ENCODE measurements at regions not wholly inside any gene's neighbourhood (a gene's known extent, or its start where the extent isn't known, plus 50 kb on each side); places are given as distances from the start of the nearest gene placed in this dataset.
"Not testable (repeated sequence)": the region's sequence is repeated elsewhere in the genome, so short reads cannot be mapped to it uniquely, and the experiment has no call there.

DNA sequence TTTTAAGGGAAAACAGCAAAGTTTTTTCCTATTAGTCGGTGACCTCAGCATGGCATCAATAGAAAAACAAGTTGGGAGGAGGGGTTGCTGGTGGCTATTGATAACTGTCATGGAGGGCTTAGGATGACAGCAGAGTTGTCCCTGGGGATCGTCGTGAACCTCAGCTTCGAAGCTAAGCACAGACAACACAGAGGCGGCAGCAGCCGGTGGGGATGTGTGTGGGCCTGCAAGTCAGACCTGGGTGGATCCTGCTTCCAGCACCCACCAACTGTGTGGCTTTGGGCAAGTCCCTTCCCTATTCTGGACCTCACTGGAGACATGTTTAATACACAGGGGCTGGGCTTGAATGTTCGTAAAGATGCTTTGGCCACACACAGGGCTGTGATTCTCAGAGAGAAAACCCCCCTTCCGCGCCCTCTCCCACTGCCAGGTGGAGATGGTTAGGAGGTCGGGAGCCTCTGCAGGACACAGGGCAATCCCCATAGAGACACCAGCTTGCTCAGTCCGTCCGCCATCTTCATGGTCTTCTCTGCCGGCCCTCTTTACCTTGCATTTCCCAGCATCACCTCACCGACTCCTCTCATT is 83.1 kb upstream of the TOX2 start:
- 83% methylated on average over 14 of the region's 14 CpGs for WGBS, 2 donors
- no peak for ATAC-seq (ENCODE audit: low FRiP score)
- no peak for DNase-seq
- H3K4me3 ChIP-seq (ENCODE audit: low read length in 2 of 2) = no peak overlapping the region
- intact Hi-C loops (cut with DNase I) = no loop called here
- H3K4me1 ChIP-seq (ENCODE audit: control insufficient read depth in 1 of 2, insufficient read depth in 2 of 2, low read length in 2 of 2) = no peaks in the 10 kb centered on the region
- no peaks in the 10 kb centered on the region for H3K36me3 ChIP-seq (ENCODE audit: control insufficient read depth in 1 of 2, insufficient read depth in 2 of 2, low read length in 1 of 2)
- no peaks in the 10 kb centered on the region for H3K27me3 ChIP-seq (ENCODE audit: control insufficient read depth in 1 of 2, insufficient read depth in 2 of 2, low read length in 1 of 2)
- H3K27ac ChIP-seq (ENCODE audit: low read depth in 1 of 2, low read length in 2 of 2) = no peak overlapping the region
- peaks cover 4% of the 10 kb centered on the region for H3K9me3 ChIP-seq (ENCODE audit: control insufficient read depth, low read length)

DNA sequence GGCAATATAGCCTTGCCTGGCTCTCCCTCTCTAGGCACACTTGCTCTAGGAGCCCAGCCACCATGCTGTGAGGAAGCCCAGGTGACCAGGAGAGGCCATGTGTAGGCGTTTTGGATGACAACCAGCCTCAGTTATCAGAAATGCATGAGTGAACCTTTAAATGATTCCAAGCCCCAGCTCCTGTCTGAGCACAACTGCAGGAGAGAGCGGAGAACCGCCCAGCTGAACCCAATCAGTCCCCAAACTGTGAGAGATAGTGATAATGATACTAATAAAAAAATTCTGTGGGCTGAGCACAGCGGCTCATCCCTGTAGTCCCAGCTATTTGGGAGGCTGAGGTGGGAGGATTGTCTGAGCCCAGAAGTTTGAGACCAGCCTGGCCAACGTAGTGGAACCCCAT is 83.8 kb upstream of the TOX2 start:
- Histone ChIP-seq H3K27ac (ENCODE audit: low read depth in 1 of 2, low read length in 2 of 2) (no peak overlapping the region), H3K36me3 (ENCODE audit: control insufficient read depth in 1 of 2, insufficient read depth in 2 of 2, low read length in 1 of 2) (no peaks in the 10 kb centered on the region), H3K27me3 (ENCODE audit: control insufficient read depth in 1 of 2, insufficient read depth in 2 of 2, low read length in 1 of 2) (no peaks in the 10 kb centered on the region), H3K4me3 (ENCODE audit: low read length in 2 of 2) (no peak overlapping the region), H3K4me1 (ENCODE audit: control insufficient read depth in 1 of 2, insufficient read depth in 2 of 2, low read length in 2 of 2) (no peaks in the 10 kb centered on the region), H3K9me3 (ENCODE audit: control insufficient read depth, low read length) (peaks cover 4% of the 10 kb centered on the region)
- intact Hi-C loops (cut with DNase I) = no loop called here
- WGBS, 2 donors = 66 to 74% methylated on average over 5 of the region's 5 CpGs
- ATAC-seq (ENCODE audit: low FRiP score) (no peak), DNase-seq (no peak)

DNA sequence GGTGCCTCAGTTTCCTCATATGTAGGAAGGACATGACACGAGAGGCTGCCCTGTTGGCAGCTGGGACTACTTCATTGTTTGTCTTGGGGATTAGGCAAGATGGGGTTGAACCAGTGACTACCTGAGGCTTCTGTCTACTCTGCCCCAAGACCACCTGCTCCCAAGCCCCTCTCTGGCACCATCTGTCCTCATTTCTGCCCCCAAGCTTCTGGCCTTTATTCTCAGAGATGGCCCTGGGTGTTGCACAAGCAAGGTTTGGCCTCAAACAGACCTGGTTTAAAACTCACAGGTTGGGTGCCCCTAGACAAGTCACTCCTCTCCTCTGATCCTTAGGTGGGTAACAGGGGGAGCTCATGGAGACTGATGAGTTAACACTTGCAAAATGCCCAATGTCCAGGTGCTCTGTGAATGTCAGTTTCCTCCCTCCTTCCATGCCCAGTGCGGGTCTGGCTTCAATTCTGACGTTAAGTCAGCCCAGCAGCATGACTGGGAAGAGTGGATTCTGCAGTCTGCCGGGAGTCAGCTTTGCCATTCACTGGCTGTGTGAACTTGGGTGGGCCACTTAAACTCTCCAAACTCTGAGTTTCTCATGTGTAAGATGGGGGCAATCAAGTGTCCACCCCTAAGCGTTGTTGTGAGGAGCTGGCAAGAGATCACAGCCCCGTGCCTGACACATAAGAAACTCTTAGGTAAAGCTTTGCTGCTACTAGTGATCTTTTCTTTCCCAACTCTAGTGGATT is 84.5 kb upstream of the TOX2 start:
- no peak overlapping the region for H3K4me3 ChIP-seq (ENCODE audit: low read length in 2 of 2)
- 79% methylated on average over 6 of the region's 6 CpGs for WGBS, 2 donors
- intact Hi-C loops (cut with DNase I) = no loop called here
- no peaks in the 10 kb centered on the region for H3K36me3 ChIP-seq (ENCODE audit: control insufficient read depth in 1 of 2, insufficient read depth in 2 of 2, low read length in 1 of 2)
- no peak for DNase-seq
- H3K27ac ChIP-seq (ENCODE audit: low read depth in 1 of 2, low read length in 2 of 2) = no peak overlapping the region
- H3K4me1 ChIP-seq (ENCODE audit: control insufficient read depth in 1 of 2, insufficient read depth in 2 of 2, low read length in 2 of 2) = no peaks in the 10 kb centered on the region
- ATAC-seq (ENCODE audit: low FRiP score) = no peak
- H3K27me3 ChIP-seq (ENCODE audit: control insufficient read depth in 1 of 2, insufficient read depth in 2 of 2, low read length in 1 of 2) = no peaks in the 10 kb centered on the region
- H3K9me3 ChIP-seq (ENCODE audit: control insufficient read depth, low read length) = peaks cover 4% of the 10 kb centered on the region

DNA sequence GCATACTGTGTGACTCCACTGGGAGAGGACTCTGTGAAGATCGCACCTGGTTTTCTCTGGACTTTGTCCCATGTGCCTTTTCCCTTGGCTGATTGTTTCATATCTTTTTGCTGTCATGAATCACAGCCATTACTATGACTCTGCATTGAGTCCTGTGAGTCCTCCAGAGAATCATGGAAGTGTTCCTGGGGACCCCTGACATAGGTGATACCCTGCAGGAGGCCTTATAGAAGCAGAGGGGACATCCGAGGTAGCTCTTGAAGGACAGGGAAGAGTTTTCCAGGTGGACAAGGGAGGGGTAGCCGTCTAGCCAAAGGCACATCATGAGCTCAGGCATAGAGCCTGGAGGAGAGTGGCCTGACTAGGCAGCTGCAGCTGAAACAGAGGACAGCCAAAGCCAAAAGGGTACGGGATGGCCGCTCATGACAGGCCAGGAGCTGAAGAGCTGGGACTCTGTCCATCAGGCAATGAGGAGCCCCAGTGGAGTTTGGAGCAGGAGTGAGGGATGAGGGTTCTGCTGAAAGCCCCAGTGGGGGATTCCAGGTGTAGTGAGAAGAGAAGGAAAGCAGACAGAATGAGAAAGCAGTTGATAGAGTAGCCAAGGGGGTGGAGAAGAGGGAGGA is 86.6 kb upstream of the TOX2 start:
- no peak for DNase-seq
- H3K4me3 ChIP-seq (ENCODE audit: low read length in 2 of 2) = no peak overlapping the region

DNA sequence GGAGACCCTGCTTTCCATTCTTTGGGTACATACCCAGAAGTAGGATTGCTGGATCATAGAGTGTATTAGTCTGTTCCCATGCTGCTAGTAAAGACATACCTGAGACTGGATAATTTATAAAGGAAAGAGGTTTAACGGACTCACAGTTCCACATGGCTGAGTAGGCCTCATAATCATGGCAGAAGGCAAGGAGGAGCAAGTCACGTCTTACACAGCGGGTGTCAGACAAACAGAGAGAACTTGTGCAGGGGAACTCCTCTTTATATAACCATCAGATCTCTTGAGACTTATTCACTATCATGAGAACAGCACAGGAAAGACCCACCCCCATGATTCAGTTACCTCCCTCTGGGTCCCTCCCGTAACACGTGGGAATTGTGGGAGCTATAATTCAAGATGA is 87.7 kb upstream of the TOX2 start:
- H3K27me3 ChIP-seq (ENCODE audit: control insufficient read depth in 1 of 2, insufficient read depth in 2 of 2, low read length in 1 of 2); H3K4me1 ChIP-seq (ENCODE audit: control insufficient read depth in 1 of 2, insufficient read depth in 2 of 2, low read length in 2 of 2); intact Hi-C loops (cut with DNase I); H3K4me3 ChIP-seq (ENCODE audit: low read length in 2 of 2); H3K9me3 ChIP-seq (ENCODE audit: control insufficient read depth, low read length); H3K27ac ChIP-seq (ENCODE audit: low read depth in 1 of 2, low read length in 2 of 2); ATAC-seq (ENCODE audit: low FRiP score); H3K36me3 ChIP-seq (ENCODE audit: control insufficient read depth in 1 of 2, insufficient read depth in 2 of 2, low read length in 1 of 2); DNase-seq: not testable (repeated sequence)
- WGBS, 2 donors = 75 to 77% methylated on average over 5 of the region's 5 CpGs

More for the DNA sequence above, 86.6 kb upstream of the TOX2 start:
- intact Hi-C loops (cut with DNase I) = no loop called here
- H3K9me3 ChIP-seq (ENCODE audit: control insufficient read depth, low read length) = peaks cover 4% of the 10 kb centered on the region
- no peak for ATAC-seq (ENCODE audit: low FRiP score)
- no peaks in the 10 kb centered on the region for H3K36me3 ChIP-seq (ENCODE audit: control insufficient read depth in 1 of 2, insufficient read depth in 2 of 2, low read length in 1 of 2)
- WGBS, 2 donors = 88 to 90% methylated on average over 5 of the region's 5 CpGs
- H3K27ac ChIP-seq (ENCODE audit: low read depth in 1 of 2, low read length in 2 of 2) = no peak overlapping the region
- H3K4me1 ChIP-seq (ENCODE audit: control insufficient read depth in 1 of 2, insufficient read depth in 2 of 2, low read length in 2 of 2) = no peaks in the 10 kb centered on the region
- no peaks in the 10 kb centered on the region for H3K27me3 ChIP-seq (ENCODE audit: control insufficient read depth in 1 of 2, insufficient read depth in 2 of 2, low read length in 1 of 2)

DNA sequence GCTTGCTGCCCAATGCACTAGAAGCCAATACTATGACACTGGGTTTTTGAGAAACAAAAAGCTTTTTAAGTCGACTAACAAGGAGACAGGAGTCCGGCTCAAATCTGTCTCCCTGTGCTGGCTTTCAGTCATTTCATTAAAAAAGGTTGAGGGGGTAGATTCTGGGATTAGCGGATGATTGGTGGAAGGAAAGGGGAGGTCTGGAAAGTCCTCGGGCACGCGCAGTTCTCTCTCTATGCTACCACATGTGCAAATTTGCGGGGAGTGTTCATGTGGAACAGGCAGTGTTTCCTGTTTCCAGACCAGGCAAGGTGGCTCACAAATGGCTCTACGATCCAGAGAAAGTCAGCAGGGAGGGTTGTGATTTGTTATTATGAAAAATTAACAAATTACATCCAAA is 89.1 kb upstream of the TOX2 start:
- no peaks in the 10 kb centered on the region for H3K27me3 ChIP-seq (ENCODE audit: control insufficient read depth in 1 of 2, insufficient read depth in 2 of 2, low read length in 1 of 2)
- H3K4me3 ChIP-seq (ENCODE audit: low read length in 2 of 2) = no peak overlapping the region
- no peak for DNase-seq
- no peaks in the 10 kb centered on the region for H3K4me1 ChIP-seq (ENCODE audit: control insufficient read depth in 1 of 2, insufficient read depth in 2 of 2, low read length in 2 of 2)
- WGBS, 2 donors = 70 to 71% methylated on average over 8 of the region's 8 CpGs
- peaks cover 1% of the 10 kb centered on the region for H3K9me3 ChIP-seq (ENCODE audit: control insufficient read depth, low read length)
- no peaks in the 10 kb centered on the region for H3K36me3 ChIP-seq (ENCODE audit: control insufficient read depth in 1 of 2, insufficient read depth in 2 of 2, low read length in 1 of 2)
- ATAC-seq (ENCODE audit: low FRiP score) = no peak
- H3K27ac ChIP-seq (ENCODE audit: low read depth in 1 of 2, low read length in 2 of 2) = no peak overlapping the region
- intact Hi-C loops (cut with DNase I) = no loop called here

DNA sequence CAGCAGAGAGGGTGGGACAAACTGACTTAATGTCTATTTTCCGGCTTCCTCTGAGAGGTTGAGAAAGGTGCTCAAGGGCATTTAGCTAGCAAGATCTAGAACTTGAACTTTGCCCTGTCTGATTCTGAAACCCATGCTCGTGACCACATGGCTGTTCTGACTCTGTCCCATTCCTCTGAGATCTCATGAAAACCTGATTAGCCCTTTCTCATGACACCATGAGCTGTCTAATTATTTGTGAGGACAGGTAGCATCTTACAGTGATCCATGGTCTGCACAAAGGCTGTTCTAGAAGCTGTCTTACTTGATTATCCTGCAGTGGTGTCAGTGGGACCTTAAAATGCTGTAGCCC is 89.6 kb upstream of the TOX2 start:
- ATAC-seq (ENCODE audit: low FRiP score) = no peak

DNA sequence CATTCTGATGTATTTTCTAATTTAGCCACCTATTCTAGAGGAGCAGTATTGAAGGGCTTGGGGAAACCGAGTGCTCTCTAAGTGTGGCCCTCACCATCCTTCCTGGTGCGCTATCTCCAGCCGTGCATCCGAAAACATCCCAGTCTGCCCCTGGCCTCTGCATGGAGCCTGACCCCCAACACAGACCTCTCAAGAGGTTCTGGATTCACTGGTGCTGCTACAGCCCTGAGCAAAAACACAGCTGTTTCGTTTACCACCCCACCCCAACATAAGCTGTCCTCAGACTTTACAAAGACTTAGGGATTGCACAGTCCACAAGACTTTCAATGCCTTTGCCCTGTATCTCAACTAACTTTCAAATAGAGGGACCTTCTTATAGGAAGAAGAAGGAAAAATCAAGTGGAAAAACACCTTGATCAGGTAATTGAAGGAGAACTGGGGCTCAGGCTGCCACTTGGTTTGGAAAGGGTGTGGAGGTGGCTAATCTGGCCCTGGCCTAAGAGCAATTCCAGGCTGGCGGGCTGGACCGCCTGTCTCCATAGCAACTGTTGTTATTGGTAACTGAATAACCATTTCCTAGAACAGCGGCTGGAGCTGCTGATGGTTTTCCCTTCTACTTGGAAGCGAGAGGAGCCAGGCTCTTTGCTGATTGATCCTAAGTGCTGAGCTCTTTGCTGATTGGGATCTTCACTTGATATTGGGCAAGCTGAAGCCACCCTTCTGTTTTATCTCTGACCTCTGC is 90.2 kb upstream of the TOX2 start:
- ATAC-seq (ENCODE audit: low FRiP score) (no peak), DNase-seq (no peak)
- intact Hi-C loops (cut with DNase I) = no loop called here
- Histone ChIP-seq H3K9me3 (ENCODE audit: control insufficient read depth, low read length) (no peaks in the 10 kb centered on the region), H3K4me1 (ENCODE audit: control insufficient read depth in 1 of 2, insufficient read depth in 2 of 2, low read length in 2 of 2) (no peaks in the 10 kb centered on the region), H3K36me3 (ENCODE audit: control insufficient read depth in 1 of 2, insufficient read depth in 2 of 2, low read length in 1 of 2) (no peaks in the 10 kb centered on the region), H3K27me3 (ENCODE audit: control insufficient read depth in 1 of 2, insufficient read depth in 2 of 2, low read length in 1 of 2) (no peaks in the 10 kb centered on the region), H3K27ac (ENCODE audit: low read depth in 1 of 2, low read length in 2 of 2) (no peak overlapping the region), H3K4me3 (ENCODE audit: low read length in 2 of 2) (no peak overlapping the region)
- 43 to 45% methylated on average over 9 of the region's 9 CpGs for WGBS, 2 donors

More for the DNA sequence above, 89.6 kb upstream of the TOX2 start:
- WGBS, 2 donors = 62 to 68% methylated on average over 2 of the region's 2 CpGs
- intact Hi-C loops (cut with DNase I) = no loop called here
- Histone ChIP-seq H3K4me3 (ENCODE audit: low read length in 2 of 2) (no peak overlapping the region), H3K36me3 (ENCODE audit: control insufficient read depth in 1 of 2, insufficient read depth in 2 of 2, low read length in 1 of 2) (no peaks in the 10 kb centered on the region), H3K4me1 (ENCODE audit: control insufficient read depth in 1 of 2, insufficient read depth in 2 of 2, low read length in 2 of 2) (no peaks in the 10 kb centered on the region), H3K9me3 (ENCODE audit: control insufficient read depth, low read length) (no peaks in the 10 kb centered on the region), H3K27ac (ENCODE audit: low read depth in 1 of 2, low read length in 2 of 2) (no peak overlapping the region), H3K27me3 (ENCODE audit: control insufficient read depth in 1 of 2, insufficient read depth in 2 of 2, low read length in 1 of 2) (no peaks in the 10 kb centered on the region)
- DNase-seq = no peak
